T follicular helper cell (primary cell): ENCODE measurements at regions not wholly inside any gene's neighbourhood (a gene's known extent, or its start where the extent isn't known, plus 50 kb on each side); places are given as distances from the start of the nearest gene placed in this dataset.
"Not testable (repeated sequence)": the region's sequence is repeated elsewhere in the genome, so short reads cannot be mapped to it uniquely, and the experiment has no call there.

ENCODE experiments used
- DNase-seq: peaks from one replicate; pipeline ENCODE4 v3.0.0-alpha.2; 2020; ENCODE audit warnings: low read depth

DNA sequence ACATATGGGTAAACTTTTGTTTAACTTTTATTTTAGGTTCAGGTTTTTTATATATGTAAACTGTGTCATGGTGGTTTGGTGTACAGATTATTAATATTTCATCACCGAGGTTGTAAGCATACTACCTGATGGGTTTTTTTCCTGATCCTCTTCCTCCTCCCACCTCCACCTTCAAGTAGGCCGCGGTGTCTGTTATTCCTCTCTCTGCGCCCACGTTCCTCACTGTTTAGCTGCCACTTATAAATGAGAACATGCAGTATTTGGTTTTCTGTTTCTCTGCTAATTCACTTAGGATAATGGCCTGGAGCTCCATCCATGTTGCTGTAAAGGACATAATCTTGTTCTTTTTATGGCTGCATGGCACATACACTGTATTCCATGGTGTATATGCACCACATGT is 1000.0 kb upstream of the CELF2 start:
- no peak for DNase-seq

DNA sequence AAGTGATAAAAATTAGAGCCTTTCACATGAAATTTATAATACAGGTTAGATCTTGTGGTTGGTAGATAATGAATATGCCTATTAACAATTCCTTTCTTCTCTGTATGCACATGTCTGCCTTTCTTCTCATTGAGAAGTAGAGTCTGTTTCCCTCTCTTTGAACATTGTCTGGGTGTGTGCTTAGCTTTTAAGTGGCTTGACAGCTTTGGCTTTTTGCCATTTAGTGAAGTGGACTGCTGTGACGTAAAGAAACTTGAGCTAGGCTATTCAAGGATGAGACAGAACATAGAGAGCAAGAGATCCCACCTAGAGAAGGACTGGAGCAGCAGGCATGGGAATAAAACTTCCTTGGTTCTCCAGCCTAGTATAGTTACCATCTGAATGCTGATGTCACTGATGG is 996.7 kb upstream of the CELF2 start:
- DNase-seq = no peak

- no peak for DNase-seq
These were observed 984.7 kb upstream of the CELF2 start for GRCh38 chr10:10032991-10033390.

DNA sequence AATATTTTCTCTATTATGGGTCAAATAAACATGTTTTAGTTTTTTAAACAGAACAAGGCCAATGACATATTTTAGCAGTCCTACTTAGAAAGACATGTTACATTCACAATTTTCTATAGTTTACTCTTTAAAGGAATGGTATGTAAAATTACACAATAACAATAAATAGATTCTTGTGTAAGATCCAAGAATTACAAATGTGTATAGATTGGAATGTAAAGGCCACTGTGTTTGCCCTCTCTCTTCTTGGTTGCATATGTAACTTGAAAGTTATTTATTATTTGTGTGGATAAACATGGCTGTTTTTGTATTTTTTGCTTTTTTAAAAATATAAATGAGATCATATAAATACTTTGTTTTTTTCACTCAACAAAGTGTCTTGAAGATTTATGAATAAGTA is 979.3 kb upstream of the CELF2 start:
- no peak for DNase-seq

DNA sequence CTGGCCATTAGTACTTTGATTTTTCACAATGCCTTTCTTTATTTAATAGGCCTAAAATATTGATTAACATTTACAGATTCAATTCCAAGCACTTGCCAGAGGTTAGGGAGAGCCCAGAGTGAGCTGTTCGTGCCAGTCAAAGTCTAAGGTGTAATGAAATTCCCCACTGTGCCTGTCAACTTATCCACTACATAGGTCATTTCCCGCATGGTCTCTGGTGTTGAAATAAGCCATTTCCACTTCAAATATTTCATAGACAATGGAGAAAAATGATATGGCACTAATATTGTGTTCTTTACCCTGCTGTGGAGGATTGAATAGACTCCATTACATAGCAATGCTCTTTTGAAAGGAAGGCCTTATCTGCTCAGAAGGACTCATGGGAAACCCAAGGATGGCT is 978.1 kb upstream of the CELF2 start:
- DNase-seq = no peak

DNA sequence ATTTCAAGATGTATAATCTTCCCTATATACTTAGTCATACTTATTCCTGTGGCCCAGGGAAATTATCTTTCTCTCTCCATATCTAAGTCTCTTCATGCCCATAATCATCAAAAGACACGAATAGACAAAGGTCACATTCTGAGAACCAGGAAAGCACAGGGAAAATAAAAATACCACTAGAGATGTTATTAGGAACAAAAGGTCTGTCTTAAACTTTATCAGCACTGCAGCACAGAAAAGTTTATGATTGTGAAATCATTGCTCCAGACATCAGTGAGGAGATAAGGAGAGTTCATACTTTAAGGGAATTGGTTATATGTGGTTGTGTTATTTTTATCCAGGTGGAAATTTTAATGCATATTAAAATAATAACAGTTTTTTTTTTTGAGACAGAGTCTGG is 974.6 kb upstream of the CELF2 start:
- no peak for DNase-seq

GRCh38 chr10:10044922-10045764 is 972.5 kb upstream of the CELF2 start:
- DNase-seq = no peak

DNA sequence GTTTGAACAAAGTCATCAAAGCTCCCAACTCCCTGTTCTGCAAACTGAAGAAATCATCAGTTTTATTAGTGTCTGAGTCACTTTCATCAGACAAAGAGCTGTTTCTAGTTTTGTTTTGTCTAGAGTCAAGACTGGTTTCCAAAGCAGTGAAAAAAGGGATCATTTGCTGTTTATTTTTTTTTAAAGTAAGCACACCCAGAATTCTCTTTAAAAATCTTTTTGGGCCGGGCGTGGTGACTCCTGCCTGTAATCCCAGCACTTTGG is 972.0 kb upstream of the CELF2 start:
- DNase-seq = no peak

- DNase-seq = no peak
These were observed 970.2 kb upstream of the CELF2 start for GRCh38 chr10:10047426-10047825.

DNA sequence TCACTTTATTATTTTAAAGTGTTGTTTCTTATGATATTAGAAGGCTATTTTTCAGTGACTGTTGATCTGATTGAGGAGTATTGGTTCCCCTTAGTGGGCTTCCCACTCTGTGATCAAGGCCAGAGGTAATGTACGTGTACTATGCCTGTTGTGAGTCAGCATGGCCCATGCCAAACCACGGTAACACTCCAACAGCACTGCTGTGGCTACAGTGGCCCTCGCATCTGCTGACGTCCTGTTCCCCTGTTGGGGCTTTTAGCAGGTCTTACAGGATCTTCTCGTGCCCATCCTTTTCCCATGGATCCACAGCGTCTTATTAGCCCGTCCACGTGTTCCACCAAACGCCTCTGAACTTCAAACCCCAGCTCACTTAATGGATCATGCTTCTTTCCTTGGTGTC is 964.6 kb upstream of the CELF2 start:
- no peak for DNase-seq

GRCh38 chr10:10054466-10054865 is 963.2 kb upstream of the CELF2 start:
- DNase-seq = no peak

DNA sequence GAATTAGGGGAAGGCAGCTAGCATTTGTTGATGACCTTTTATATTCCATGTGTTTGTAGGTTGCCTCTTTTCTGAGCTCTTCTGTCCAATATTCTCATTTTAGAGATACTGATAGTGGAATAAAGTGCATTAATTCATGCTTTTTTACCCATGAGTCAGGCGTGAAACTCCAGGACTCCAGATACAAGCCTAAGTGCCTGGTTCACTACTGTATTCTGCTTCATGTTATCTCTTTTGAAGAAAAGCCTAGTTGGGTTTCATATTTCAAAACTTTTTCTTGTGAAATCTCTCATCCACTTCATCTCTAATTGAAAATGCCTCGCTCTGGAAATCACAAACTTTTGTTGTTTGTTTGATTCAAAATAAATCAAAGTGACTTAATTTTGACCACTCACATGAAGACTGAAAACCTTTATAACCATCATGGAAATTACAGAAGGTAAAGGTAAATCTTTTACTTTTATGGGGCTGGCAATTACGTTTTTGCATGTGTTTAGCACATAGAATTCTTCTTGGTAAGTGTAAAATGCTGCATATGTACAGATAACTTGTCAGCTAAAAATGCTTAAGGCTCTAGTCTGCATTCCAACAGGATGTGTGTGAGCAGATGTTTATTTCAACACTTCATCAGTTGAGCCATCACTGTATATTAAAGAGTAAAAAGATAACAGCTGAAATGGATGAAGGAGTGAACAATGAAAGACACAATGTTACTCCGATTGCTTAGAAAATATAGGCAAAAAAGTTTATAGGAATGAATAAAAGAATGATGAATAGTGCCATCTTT is 961.8 kb upstream of the CELF2 start:
- no peak for DNase-seq

DNA sequence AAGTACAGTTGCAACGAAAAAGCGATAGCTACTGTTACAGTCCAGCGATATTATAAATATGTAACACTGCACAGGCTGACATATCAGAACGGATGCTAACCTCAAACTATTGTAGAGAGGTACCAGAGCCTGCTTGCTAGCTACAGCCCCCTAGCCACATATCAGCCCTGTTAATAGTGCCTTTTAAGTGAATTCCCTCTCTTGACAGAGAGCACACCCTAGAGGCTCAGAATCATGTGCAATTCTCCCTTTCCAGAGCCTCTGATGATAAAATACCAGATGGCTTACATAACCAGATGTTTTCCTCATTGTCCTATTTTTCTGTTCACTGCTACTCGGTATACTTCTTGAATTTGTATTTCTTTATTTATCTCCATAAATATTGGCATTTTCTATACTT is 960.7 kb upstream of the CELF2 start:
- no peak for DNase-seq

DNA sequence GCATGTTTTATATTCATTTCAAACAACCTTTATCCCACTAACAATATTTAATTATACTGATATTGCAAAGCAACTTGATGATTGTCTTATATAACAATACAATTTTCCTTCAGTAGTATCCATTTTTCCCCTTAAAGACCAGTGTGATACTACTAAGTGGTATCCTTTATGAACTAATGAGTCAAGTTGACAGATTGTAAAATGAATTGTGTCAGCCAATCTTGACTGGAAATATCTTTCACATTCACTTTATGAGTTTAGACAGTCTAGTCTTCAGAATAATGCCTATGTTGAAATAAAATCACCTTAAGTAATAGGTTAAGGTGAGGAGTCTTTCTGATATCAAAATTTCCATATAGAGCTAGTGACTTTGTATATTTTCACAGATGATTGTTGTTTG is 950.0 kb upstream of the CELF2 start:
- DNase-seq = no peak

- not testable (repeated sequence) for DNase-seq
These were observed 942.8 kb upstream of the CELF2 start for GRCh38 chr10:10074847-10075246.

GRCh38 chr10:10078446-10078845 is 939.2 kb upstream of the CELF2 start:
- DNase-seq = no peak

DNA sequence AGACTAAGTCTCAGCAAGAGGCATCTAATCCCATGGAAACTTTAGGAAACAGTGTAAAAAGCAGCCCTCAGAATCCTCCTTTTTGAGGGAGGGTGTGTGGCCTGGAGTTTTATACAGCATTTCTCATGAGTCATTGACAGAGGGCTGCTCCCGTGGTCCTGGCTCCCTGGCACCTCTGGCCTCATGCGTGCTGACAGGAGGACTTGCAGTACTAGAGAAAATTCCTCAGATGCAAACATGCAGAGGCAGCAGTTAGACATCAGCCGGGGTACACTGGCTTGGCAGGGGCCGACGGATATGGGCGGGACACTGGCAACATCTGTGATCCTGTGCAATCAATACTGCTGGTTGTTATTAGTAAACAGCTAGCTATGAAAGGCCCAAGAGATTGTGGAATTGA is 925.1 kb upstream of the CELF2 start:
- no peak for DNase-seq

- DNase-seq = no peak
These were observed 924.7 kb upstream of the CELF2 start for GRCh38 chr10:10093021-10093420.

DNA sequence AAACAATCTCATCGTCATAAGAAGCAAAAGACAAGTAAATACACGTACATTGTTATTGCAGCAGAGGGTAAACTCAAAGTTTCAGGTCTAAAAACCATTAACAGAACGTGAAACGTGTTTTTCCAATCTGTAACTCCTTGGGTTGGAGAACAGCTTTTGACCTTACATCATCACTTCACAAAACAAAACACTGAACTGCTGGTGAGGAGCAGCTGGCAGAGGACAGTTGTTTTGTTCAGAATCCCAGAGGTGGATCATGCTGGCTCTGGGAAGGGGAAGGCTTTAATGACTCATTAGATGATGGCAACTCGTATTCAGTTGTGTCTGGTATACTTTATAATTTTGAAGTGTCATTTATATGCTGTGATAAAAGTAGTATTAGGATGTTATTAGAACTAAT is 923.0 kb upstream of the CELF2 start:
- no peak for DNase-seq

- no peak for DNase-seq
These were observed 921.4 kb upstream of the CELF2 start for GRCh38 chr10:10096296-10096695.

DNA sequence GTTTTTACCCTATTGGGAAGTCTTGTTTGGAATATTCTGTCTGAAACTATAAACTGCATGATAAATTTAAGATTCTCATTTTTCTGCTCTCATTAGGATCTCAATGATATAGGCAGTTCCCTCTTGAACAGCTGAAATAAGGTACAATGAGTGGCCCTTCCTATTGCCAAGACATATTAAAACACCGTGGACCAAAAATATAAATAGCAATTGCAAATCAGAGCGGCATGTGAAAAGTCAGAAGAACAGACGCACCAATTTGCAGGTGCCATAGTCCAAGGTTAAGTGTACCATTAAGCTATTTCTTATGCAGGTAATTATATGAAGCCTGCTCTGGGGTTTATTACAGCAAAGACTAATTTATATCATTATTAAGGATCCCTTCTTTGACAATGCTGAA is 920.8 kb upstream of the CELF2 start:
- DNase-seq = no peak

DNA sequence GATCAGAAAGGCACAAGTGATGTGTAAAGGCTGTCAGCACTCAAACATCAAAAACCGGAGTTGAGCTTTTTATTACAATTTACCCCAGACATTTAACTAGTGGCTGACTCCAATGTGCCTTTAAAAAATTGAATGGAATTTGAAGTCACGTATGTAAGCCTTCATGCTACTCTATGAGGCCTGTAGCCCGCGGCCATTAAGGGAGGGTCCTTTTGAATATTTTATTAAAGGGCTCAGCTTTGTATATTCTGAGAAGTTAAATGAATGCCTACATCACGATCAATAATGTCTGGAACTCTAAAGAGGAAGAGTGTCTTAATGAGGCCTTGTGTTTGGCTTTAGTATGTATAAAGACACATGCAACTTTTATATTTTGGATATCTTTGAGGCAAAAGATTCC is 916.6 kb upstream of the CELF2 start:
- DNase-seq = no peak

DNA sequence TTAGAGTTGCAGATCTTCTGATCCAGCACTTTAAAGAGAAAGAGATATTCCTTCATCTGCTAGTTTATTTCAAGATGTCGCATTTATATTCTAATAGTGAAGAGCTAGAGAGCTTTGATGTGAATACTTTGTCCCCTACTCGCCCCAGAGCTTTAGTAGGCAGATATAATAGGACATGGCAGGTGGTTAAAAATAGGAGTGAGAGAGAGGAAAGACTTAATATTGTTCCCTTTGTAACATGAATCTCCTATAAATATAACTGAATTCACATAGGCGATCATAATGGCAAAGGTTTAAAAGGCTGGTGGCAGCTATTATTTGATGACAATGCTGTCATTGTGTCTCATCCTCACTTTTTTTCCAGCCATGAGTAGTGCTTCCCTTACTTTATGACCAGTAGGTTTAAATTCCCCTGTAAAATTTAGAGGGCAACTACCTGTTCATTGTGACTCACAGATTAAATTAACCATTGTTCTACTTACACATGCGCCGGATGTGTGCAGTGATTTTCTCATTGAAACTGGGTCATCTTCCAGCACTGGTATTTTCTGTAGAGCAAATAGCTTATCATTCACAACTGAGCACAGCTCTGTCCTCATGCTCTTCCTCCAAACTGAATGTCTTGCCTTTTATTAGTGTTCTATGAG is 906.7 kb upstream of the CELF2 start:
- DNase-seq = no peak
